GM12878 (cell line): ENCODE measurements at regions not wholly inside any gene's neighbourhood (a gene's known extent, or its start where the extent isn't known, plus 50 kb on each side); places are given as distances from the start of the nearest gene placed in this dataset.
A peak's percentile ranks its signal among the peaks of the same experiment; 100 is the strongest.

ENCODE experiments used
- ATAC-seq: fragments of 200-7000 bp; cut with Tn5 transposase; 3 replicates; pipeline ENCODE4 v1.9.1; 2020; ENCODE audit warnings: mild to moderate bottlenecking, moderate library complexity
- BruUV-seq: library from RNA; stranded (reverse); fragments of 400-500 nt; replicated peaks from 2 replicates; lab custom pipeline; 2021; lab: Mats Ljungman, UMichigan
- CTCF ChIA-PET: fragments of 300-600 bp; sonication (Branson Sonifier 250); formaldehyde crosslinking; extraction: SDS; loops from one replicate; lab custom pipeline; 2021; ENCODE audit warnings: inconsistent platforms; lab: Yijun Ruan, JAX
- POLR2A ChIA-PET: fragments of 350-600 bp; formaldehyde crosslinking; extraction: SDS; loops from one replicate; lab custom pipeline; 2021; ENCODE audit warnings: inconsistent platforms; lab: Charles Lee
- RAD21 ChIA-PET: fragments of 300-600 bp; sonication (Branson Sonifier 250); formaldehyde crosslinking; loops from one replicate; lab custom pipeline; 2023; ENCODE audit warnings: antibody characterized with exemption; ENCODE audit not compliant: unreplicated experiment; lab: Charles Lee
- SMC1A ChIA-PET: fragments of 300-600 bp; sonication (Branson Sonifier 250); formaldehyde crosslinking; loops from one replicate; lab custom pipeline; 2023; ENCODE audit not compliant: unreplicated experiment, uncharacterized antibody; lab: Charles Lee
- DNase-seq: peaks from one replicate; pipeline ENCODE4 v3.0.0-alpha.2; 2011; ENCODE audit warnings: low read depth, low spot score
- FAIRE-seq: peaks from 3 replicates; lab custom pipeline; 2011; peaks lifted over from hg19 to GRCh38; lab: Jason Lieb, UNC
- H2AFZ ChIP-seq: 2 replicates; pipeline ENCODE4 v1.6.0; 2011; ENCODE audit warnings: low read depth, low read length, control low read depth; ENCODE audit not compliant: control insufficient read depth
- H3K27ac ChIP-seq: 2 replicates; pipeline ENCODE4 v1.5.1; 2011; ENCODE audit warnings: control low read depth; ENCODE audit not compliant: control insufficient read depth, insufficient read depth
- H3K27me3 ChIP-seq, 2 experiments: replicated peaks in 1 of 2; 2 replicates each; pipeline versions ENCODE4 v1.6.0 to v1.6.1; 2011; ENCODE audit warnings: low read length in 1 of 2; ENCODE audit not compliant: control insufficient read depth in 2 of 2, insufficient read depth in 2 of 2
- H3K36me3 ChIP-seq, 2 experiments: 2 replicates each; pipeline ENCODE4 v1.5.1; 2011; ENCODE audit warnings: low read length in 1 of 2; ENCODE audit not compliant: control insufficient read depth in 2 of 2, insufficient read depth in 2 of 2
- H3K4me1 ChIP-seq: 2 replicates; pipeline ENCODE4 v1.6.1; 2011; ENCODE audit warnings: mild to moderate bottlenecking, low read length, moderate library complexity, mixed read lengths; ENCODE audit not compliant: control insufficient read depth, insufficient read depth
- H3K4me2 ChIP-seq: 2 replicates; pipeline ENCODE4 v1.6.0; 2011; ENCODE audit warnings: control low read depth; ENCODE audit not compliant: control insufficient read depth, insufficient read depth
- H3K4me3 ChIP-seq: fragments of 200-600 bp; sonication (generic); 2 replicates; pipeline ENCODE4 v1.5.1; 2016
- H3K79me2 ChIP-seq: 2 replicates; pipeline ENCODE4 v1.6.0; 2011; ENCODE audit warnings: low read length; ENCODE audit not compliant: control insufficient read depth, insufficient read depth
- H3K9ac ChIP-seq: 2 replicates; pipeline ENCODE4 v1.8.0; 2011; ENCODE audit warnings: low read length, control low read depth, mixed read lengths; ENCODE audit not compliant: control insufficient read depth, insufficient read depth
- H3K9me3 ChIP-seq: replicated peaks from 3 replicates; pipeline ENCODE4 v1.5.1; 2011; ENCODE audit warnings: mild to moderate bottlenecking, low read length; ENCODE audit not compliant: control insufficient read depth, insufficient read depth
- H4K20me1 ChIP-seq: 2 replicates; pipeline ENCODE4 v1.6.0; 2011; ENCODE audit not compliant: control insufficient read depth, insufficient read depth
- CHD4 ChIP-seq: fragments of 200-600 bp; sonication (generic); IDR thresholded peaks from 2 replicates; pipeline ENCODE4 v1.6.1; 2016; ENCODE audit warnings: mild to moderate bottlenecking
- CTCF ChIP-seq, 3 experiments: IDR thresholded peaks in 2 of 3; conservative IDR thresholded peaks in 1 of 3; 2 replicates each; pipeline ENCODE4 v1.5.1; 2011; ENCODE audit warnings: low read depth in 3 of 3, low read length in 3 of 3, mild to moderate bottlenecking in 3 of 3, control low read depth in 2 of 3, moderate library complexity in 2 of 3, inconsistent platforms in 1 of 3, mixed read lengths in 1 of 3; ENCODE audit not compliant: control insufficient read depth in 2 of 3, insufficient read depth in 1 of 3; ENCODE audit errors: extremely low read depth in 1 of 3
- EZH2 ChIP-seq: IDR thresholded peaks from 2 replicates; pipeline ENCODE4 v1.6.1; 2012; ENCODE audit warnings: low read depth, mild to moderate bottlenecking, control low read depth, inconsistent platforms, low read length, borderline replicate concordance; ENCODE audit not compliant: control insufficient read depth
- MAX ChIP-seq: IDR thresholded peaks from 2 replicates; pipeline ENCODE4 v1.6.1; 2012; ENCODE audit warnings: low read depth, low read length, improper control_type of control experiment
- PKNOX1 ChIP-seq: fragments of 450-650 bp; IDR thresholded peaks from 2 replicates; pipeline ENCODE4 v1.6.1; 2016; ENCODE audit warnings: mild to moderate bottlenecking
- RAD21 ChIP-seq: IDR thresholded peaks from 2 replicates; pipeline ENCODE4 v1.6.1; 2011; ENCODE audit warnings: mild to moderate bottlenecking, low read depth, low read length, moderate library complexity; ENCODE audit not compliant: insufficient read depth
- ZSCAN29 ChIP-seq: fragments of 450-650 bp; IDR thresholded peaks from 2 replicates; pipeline ENCODE4 v1.6.1; 2017; ENCODE audit warnings: mild to moderate bottlenecking, moderate library complexity
- WGBS: methylation state at CpG from one replicate; pipeline ENCODE4 v1.1.6; 2016; ENCODE audit warnings: low lambda C conversion rate; ENCODE audit not compliant: insufficient replicate concordance, insufficient coverage; ENCODE audit errors: missing lambda C conversion rate; 5-methylcytosine and 5-hydroxymethylcytosine counted together
- in situ Hi-C: fragments of 300-500 bp; cut with MboI; formaldehyde crosslinking; loops from 9 replicates; pipeline ENCODE4 v1.14.3; 2018; ENCODE audit warnings: mixed read lengths
- intact Hi-C: fragments of 100-400 bp; cut with micrococcal nuclease; formaldehyde crosslinking; loops from one replicate; pipeline ENCODE4 v1.14.2; 2022; ENCODE audit not compliant: unreplicated experiment

GRCh38 chr18:47545613-47546012 is 294.2 kb upstream of the SKOR2 start:
- ChIA-PET POLR2A (no interaction called here), SMC1A (no interaction called here), CTCF (interaction anchor here (0.6 to 1.4 kb wide), 3 partner anchors 15 to 209 kb away, joined by 3 to 6 read pairs (median 3); no protein-coding TSS in a partner anchor), RAD21 (no interaction called here)
- no TSS peak for BruUV-seq
- no peak for FAIRE-seq
- H3K9me3 ChIP-seq: no peaks in the 10 kb centered on the region
- no peak overlapping the region for H3K27ac ChIP-seq
- 15% methylated on average over 6 of the region's 6 CpGs for WGBS
- no peak for DNase-seq
- no peaks in the 10 kb centered on the region for H3K4me1 ChIP-seq
- intact Hi-C loops (no loop called here), in situ Hi-C loops (no loop called here)
- H3K4me2 ChIP-seq: no peak overlapping the region
- no peak for ATAC-seq
- TF ChIP-seq CTCF (IDR thresholded peaks at IDR 0.05 in 2 of 3, conservative IDR thresholded peaks at IDR 0.05 in 1 of 3; ENCODE audit: control insufficient read depth in 2 of 3, extremely low read depth in 1 of 3, insufficient read depth in 1 of 3, low read depth in 3 of 3, low read length in 3 of 3) (0 out of 6 replicates have a peak, but pooled peaks of 1 of the 3 experiments have one; percentile 5), ZSCAN29 (no peak)
- H3K9ac ChIP-seq: no peak overlapping the region
- H2AFZ ChIP-seq: no peak overlapping the region
- no peaks in the 10 kb centered on the region for H3K36me3 ChIP-seq
- H3K79me2 ChIP-seq: no peaks in the 10 kb centered on the region
- peaks cover 0 to 4% of the 10 kb centered on the region in 2 experiments; a peak in 1 of 4 replicates for H3K27me3 ChIP-seq
- H4K20me1 ChIP-seq: no peaks in the 10 kb centered on the region; the same call in 1 of the 2 replicates
- no peak overlapping the region for H3K4me3 ChIP-seq

- DNase-seq: no peak
- FAIRE-seq: no peak
- H3K27ac ChIP-seq: no peak overlapping the region
- no TSS peak for BruUV-seq
- ChIA-PET SMC1A (no interaction called here), POLR2A (interaction anchor here (0.6 kb wide), 1 partner anchor 892 kb away, joined by 3 read pairs; no protein-coding TSS in a partner anchor), RAD21 (interaction anchor here (0.7 kb wide), 1 partner anchor 187 kb away, joined by 3 read pairs; no protein-coding TSS in a partner anchor), CTCF (no interaction called here)
- H3K9me3 ChIP-seq: no peaks in the 10 kb centered on the region
- H3K9ac ChIP-seq: no peak overlapping the region
- no peaks in the 10 kb centered on the region for H3K36me3 ChIP-seq
- ATAC-seq: no peak
- intact Hi-C loops: no loop called here
- TF ChIP-seq RAD21: no peak
- no peak for TF ChIP-seq EZH2
- no peak for TF ChIP-seq MAX
- TF ChIP-seq PKNOX1: no peak
- TF ChIP-seq CHD4: no peak
- H3K4me1 ChIP-seq: no peaks in the 10 kb centered on the region
- H3K79me2 ChIP-seq: no peaks in the 10 kb centered on the region
- no peak overlapping the region for H2AFZ ChIP-seq
- no peak overlapping the region for H3K4me2 ChIP-seq
- in situ Hi-C loops: no loop called here
- WGBS: 41% methylated on average over 3 of the region's 3 CpGs
- no peaks in the 10 kb centered on the region; the same call in 1 of the 2 replicates for H4K20me1 ChIP-seq
- peaks cover 0 to 4% of the 10 kb centered on the region in 2 experiments; a peak in 1 of 4 replicates for H3K27me3 ChIP-seq
- H3K4me3 ChIP-seq: no peak overlapping the region
These were observed 291.6 kb upstream of the SKOR2 start for GRCh38 chr18:47543080-47543479.
